ENCODE measurements at regions not wholly inside any gene's neighbourhood (a gene's known extent, or its start where the extent isn't known, plus 50 kb on each side); places are given as distances from the start of the nearest gene placed in this dataset.

- Histone ChIP-seq H3K4me3 (replicated peaks in 1 of 3) (no peak overlapping the region), H3K27me3 (no peaks in the 10 kb centered on the region), H3K36me3 (no peaks in the 10 kb centered on the region), H3K4me1 (no peaks in the 10 kb centered on the region), H3K27ac (no peak overlapping the region), H3K9me3 (no peaks in the 10 kb centered on the region)
- intact Hi-C loops (cut with DNase I), result no loop called here
- WGBS, 2 donors, result 68 to 81% methylated on average over 2 of the region's 2 CpGs
- no peak for DNase-seq
- TF ChIP-seq POLR2A (IDR thresholded peaks at IDR 0.05), result no peak
- TF ChIP-seq, protein P1, sequence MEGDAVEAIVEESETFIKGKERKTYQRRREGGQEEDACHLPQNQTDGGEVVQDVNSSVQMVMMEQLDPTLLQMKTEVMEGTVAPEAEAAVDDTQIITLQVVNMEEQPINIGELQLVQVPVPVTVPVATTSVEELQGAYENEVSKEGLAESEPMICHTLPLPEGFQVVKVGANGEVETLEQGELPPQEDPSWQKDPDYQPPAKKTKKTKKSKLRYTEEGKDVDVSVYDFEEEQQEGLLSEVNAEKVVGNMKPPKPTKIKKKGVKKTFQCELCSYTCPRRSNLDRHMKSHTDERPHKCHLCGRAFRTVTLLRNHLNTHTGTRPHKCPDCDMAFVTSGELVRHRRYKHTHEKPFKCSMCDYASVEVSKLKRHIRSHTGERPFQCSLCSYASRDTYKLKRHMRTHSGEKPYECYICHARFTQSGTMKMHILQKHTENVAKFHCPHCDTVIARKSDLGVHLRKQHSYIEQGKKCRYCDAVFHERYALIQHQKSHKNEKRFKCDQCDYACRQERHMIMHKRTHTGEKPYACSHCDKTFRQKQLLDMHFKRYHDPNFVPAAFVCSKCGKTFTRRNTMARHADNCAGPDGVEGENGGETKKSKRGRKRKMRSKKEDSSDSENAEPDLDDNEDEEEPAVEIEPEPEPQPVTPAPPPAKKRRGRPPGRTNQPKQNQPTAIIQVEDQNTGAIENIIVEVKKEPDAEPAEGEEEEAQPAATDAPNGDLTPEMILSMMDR (IDR thresholded peaks at IDR 0.05), result no peak
Observed at GRCh38 chr2:41863062-41863461, 184.8 kb upstream of the PKDCC start.

GRCh38 chr2:41865263-41865662 lies 182.6 kb upstream of the PKDCC start:
- H3K27me3 ChIP-seq, result no peaks in the 10 kb centered on the region
- H3K27ac ChIP-seq, result no peak overlapping the region
- no peak overlapping the region for H3K4me3 ChIP-seq (replicated peaks in 1 of 3)
- H3K4me1 ChIP-seq, result no peaks in the 10 kb centered on the region
- no peak for DNase-seq
- intact Hi-C loops (cut with DNase I), result no loop called here
- 71 to 75% methylated on average over 3 of the region's 3 CpGs for WGBS, 2 donors
- H3K9me3 ChIP-seq, result no peaks in the 10 kb centered on the region
- no peak for TF ChIP-seq POLR2A (IDR thresholded peaks at IDR 0.05)
- TF ChIP-seq, protein P1 (IDR thresholded peaks at IDR 0.05), result no peak
- no peaks in the 10 kb centered on the region for H3K36me3 ChIP-seq

DNA sequence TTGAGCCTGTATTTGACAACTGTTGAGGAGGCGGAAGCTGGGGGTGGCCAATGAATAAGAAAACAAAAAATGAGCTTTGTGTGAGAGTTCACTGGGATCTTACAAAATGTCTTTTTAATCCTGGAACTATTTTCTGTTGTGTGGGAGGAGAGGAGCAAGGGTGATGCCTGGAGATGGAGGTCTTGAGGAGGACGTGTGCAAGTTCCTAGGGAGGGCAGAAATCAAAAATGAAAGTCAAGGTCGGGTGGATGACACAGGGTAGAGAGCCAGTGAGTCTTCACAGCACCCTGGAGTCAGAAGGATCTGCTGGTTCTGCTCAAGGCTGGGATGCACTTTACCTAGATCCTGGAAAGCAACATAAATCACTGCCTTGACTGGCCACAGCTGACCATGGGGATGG lies 180.3 kb upstream of the PKDCC start:
- intact Hi-C loops (cut with DNase I), result no loop called here
- H3K4me3 ChIP-seq (replicated peaks in 1 of 3), result no peak overlapping the region
- H3K27ac ChIP-seq, result no peak overlapping the region
- H3K4me1 ChIP-seq, result no peaks in the 10 kb centered on the region
- H3K36me3 ChIP-seq, result no peaks in the 10 kb centered on the region
- no peak for TF ChIP-seq POLR2A (IDR thresholded peaks at IDR 0.05)
- TF ChIP-seq, protein P1 (IDR thresholded peaks at IDR 0.05), result no peak
- DNase-seq, result no peak
- H3K27me3 ChIP-seq, result no peaks in the 10 kb centered on the region
- 63 to 69% methylated on average over 3 of the region's 3 CpGs for WGBS, 2 donors
- H3K9me3 ChIP-seq, result no peaks in the 10 kb centered on the region

GRCh38 chr2:41869542-41870264 lies 178.1 kb upstream of the PKDCC start:
- intact Hi-C loops (cut with DNase I), result loop anchor here (2.0 kb wide), 1 partner anchor 217 kb away; no protein-coding TSS in a partner anchor
- no peaks in the 10 kb centered on the region for H3K4me1 ChIP-seq
- 31 to 33% methylated on average over 3 of the region's 3 CpGs for WGBS, 2 donors
- TF ChIP-seq, protein P1 (IDR thresholded peaks at IDR 0.05), result peak; percentile 44 to 92 (median 81)
- TF ChIP-seq POLR2A (IDR thresholded peaks at IDR 0.05), result no peak
- H3K27me3 ChIP-seq, result no peaks in the 10 kb centered on the region
- no peak overlapping the region for H3K27ac ChIP-seq
- H3K9me3 ChIP-seq, result no peaks in the 10 kb centered on the region
- DNase-seq, result peak; percentile 66 to 75
- no peak overlapping the region for H3K4me3 ChIP-seq (replicated peaks in 1 of 3)
- H3K36me3 ChIP-seq, result no peaks in the 10 kb centered on the region

DNA sequence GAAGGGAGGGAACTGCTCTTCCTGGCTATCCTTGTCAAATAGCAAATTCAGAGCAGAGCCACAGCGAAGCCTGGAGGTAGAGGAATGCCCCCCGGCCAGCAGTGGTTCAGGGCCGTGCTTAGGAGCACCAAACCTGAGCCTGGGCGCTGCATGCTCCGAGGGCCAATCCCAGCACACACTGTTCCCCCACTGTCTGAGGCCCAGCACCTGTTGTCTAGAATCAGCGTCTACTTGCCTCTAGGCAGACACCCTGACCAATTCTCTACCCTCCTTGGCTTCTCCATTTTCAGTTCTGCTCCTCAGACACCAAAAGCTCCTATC lies 177.6 kb upstream of the PKDCC start:
- no peaks in the 10 kb centered on the region for H3K36me3 ChIP-seq
- no peaks in the 10 kb centered on the region for H3K4me1 ChIP-seq
- H3K4me3 ChIP-seq (replicated peaks in 1 of 3), result no peak overlapping the region
- no peak for DNase-seq
- TF ChIP-seq, protein P1 (IDR thresholded peaks at IDR 0.05), result no peak
- no peak for TF ChIP-seq POLR2A (IDR thresholded peaks at IDR 0.05)
- no peak overlapping the region for H3K27ac ChIP-seq
- 73 to 93% methylated on average over 5 to 6 of the region's 6 CpGs for WGBS, 2 donors
- no peaks in the 10 kb centered on the region for H3K9me3 ChIP-seq
- intact Hi-C loops (cut with DNase I), result no loop called here
- no peaks in the 10 kb centered on the region for H3K27me3 ChIP-seq

Data from thyroid gland (tissue), 4 donors.